ENCODE measurements at regions not wholly inside any gene's neighbourhood (a gene's known extent, or its start where the extent isn't known, plus 50 kb on each side); places are given as distances from the start of the nearest gene placed in this dataset.
"Not testable (repeated sequence)": the region's sequence is repeated elsewhere in the genome, so short reads cannot be mapped to it uniquely, and the experiment has no call there.

DNA sequence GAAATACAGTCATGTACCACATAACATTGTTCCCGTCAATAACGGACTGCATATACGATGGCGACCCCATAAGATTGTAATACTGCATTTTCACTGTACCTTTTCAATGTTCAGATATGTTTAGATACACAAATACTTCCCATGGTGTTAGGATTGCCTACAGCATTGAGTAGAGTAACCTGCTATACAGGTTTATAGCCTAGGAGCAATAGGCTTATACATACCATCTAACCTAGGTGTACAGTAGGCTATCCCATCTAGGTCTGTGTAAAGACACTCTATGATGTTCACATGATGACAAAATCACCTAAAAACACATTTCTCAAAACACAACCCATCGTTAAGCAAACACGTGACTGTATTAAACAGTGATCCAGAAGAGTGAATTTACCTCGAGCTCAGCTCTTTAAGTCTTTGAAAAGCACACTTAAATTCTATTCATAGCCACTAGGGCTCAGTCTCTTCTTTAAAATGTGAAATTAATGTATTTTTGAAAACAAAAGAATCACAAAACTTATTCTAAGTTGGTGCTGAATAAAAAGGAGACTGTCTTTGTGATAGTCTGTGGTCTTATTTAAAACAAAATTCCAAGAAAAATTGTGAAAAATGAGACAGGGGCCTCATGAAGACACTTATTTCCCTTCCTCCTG, 239.1 kb upstream of the ARID2 start:
- no peak for DNase-seq

DNA sequence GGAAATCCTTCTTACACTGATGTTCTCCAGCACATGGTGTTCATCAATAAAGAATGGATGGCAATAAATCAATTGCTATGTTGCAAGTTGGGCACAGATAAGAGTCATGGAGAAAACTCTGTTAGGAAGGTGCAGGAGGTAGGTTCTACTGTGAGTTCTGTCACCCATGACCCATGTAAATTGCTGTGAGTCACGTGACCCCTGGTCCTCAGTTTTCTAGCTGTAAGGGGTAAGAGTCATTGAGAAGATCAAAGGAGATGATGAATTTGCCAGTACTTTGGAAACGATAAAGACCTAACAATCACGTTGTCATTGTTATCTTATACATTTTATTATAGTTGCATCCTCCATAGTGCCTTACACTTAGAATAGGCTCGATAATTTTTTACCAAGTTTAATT, 235.2 kb upstream of the ARID2 start:
- DNase-seq: no peak

- no peak for DNase-seq
Measured at GRCh38 chr12:45498645-45499044, 230.9 kb upstream of the ARID2 start.

DNA sequence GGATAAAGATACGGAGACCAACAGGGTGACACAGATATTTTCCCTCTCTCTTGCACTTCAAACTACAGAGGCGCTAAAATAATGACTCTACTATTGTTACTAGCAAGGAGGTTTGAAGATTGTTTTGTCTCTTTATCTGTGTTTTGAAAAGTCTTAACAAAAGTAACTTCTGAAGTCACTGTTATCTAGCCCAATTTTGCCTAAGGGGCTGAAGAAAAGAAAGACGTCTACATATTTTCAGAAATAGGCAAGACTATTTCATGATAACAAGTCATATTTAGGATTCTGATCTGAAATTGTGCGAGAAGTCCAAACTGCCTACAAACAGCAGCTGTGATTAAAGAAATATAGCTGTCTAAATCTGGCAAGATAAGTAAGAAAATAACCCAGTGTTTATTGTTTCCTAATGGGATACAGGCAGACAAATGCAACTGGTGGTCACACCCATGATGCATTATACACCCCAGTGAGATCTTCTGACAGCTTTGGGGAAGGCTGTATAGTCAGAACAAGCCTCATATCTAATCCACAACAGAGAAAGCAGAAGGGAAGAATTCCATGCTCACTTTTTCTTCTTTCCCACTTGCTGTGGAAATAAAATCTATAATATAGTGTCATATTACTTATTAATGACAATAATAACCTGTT, 226.9 kb upstream of the ARID2 start:
- no peak for DNase-seq

- no peak for DNase-seq
Measured at GRCh38 chr12:45503899-45504298, 225.6 kb upstream of the ARID2 start.

- no peak for DNase-seq
Measured at GRCh38 chr12:45504316-45505010, 225.0 kb upstream of the ARID2 start.

DNA sequence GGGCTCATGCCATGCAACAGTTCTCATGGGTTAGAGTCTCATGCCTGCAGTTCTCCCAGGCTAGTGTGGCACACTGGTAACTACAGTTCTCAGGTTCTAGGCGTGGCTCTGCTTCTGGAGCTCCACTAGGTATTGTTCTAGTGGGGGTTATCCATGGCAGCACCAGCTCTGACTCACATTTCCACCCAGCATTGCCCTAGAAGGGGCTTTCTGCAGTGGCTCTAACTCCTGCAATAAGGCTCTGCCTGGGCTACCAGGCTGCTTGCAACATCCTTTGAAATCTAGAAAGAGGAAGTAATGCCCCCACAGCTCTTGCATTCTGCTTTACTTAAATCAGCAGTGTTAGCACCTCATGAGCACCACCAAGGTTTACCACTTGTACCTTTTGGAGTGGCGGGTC, 220.3 kb upstream of the ARID2 start:
- DNase-seq: no peak

DNA sequence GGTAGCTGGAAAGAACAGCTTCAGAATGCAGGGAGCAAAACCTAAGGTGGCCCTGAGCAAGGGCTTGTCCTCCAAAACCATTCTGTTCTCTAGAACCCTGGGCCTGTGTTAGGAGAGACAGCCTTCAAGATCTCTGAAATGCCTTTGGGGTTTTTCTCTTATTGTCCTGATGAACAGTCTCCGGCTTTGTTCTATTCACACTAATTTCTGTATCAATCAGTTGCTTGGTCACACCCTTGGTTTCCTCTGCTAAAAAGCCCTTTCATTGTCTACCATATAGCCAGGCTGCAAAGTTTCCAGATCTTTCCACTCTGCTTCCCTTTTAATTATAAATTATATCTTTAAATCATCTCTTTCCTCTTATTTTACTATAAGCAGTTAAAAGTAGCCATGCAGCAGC, 219.9 kb upstream of the ARID2 start:
- no peak for DNase-seq

DNA sequence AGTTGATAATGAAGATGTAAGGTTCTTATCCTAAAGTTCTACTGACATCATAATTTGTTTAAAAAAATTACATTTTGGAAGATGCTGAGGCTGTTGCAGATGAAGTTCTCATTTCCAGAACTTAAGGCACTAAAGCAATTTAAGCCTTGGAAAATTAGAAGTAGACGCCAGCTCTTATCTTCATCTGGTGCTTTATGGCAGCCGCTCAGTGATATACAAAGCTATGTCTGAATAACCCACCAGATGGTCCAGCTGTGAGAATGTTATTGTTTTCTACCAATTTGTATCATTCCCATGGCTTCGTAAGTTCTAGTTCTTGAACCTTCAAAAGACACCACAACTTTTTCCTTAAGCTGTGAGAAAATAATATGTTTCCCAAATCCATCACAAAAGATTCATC, 212.1 kb upstream of the ARID2 start:
- DNase-seq: no peak

GRCh38 chr12:45518291-45519235, 210.9 kb upstream of the ARID2 start:
- DNase-seq: no peak

GRCh38 chr12:45522227-45522626, 207.3 kb upstream of the ARID2 start:
- DNase-seq: no peak

DNA sequence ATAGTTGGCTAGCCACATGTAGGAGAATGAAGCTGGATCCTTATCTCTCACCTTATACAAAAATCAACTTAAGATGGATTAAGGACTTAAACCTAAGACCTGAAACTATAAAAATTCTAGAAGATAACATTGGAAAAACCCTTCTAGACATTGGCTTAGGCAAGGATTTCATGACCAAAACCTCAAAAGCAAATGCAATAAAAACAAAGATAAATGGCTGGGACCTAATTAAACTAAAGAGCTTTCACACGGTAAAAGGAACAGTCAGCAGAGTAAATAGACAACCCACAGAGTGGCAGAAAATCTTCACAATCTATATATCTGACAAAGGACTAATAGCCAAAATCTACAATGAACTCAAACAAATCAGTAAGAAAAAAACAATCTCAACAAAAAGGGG, 202.7 kb upstream of the ARID2 start:
- DNase-seq: not testable (repeated sequence)

DNA sequence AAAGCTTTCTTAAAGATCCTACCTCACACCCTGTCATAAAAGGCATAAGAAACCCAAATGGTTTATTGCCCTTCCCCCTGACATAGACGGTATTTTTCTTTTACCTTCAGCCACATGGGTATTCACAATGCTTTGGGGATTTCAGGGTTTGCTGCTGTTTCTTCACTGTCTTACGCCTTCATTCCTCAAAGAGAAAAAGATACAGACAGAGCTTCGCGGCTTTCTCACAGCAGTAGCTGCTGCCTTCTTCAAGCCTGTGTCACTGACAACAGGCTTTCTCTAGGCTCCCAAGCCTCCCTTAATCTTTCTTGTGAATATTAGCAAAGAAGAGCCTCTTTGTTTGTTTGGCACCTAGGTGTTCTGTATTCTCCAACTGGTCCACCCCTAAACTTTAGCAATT, 197.4 kb upstream of the ARID2 start:
- DNase-seq: no peak

DNA sequence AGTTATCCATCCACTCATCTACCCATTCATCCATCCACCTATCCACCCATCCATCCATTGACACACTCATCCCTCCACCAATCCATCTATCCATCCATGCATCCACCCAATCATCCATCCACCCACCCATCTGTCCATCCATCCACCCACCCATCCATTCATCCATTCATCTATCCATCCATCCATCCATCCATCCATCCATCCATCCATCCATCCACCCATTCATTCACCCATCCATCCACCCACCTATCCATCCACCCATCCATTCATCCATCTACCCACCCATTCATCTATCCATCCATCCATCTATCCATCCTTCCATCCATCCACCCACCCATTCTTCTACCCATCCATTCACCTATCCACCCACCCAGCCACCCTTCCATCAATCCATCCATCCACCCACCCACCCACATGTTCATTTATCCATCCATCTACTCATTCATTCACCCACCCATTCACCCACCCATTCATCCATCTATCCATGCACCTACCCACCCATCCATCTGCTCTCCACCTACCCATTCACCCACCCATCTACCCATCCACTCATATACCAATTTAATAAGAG, 193.8 kb upstream of the ARID2 start:
- DNase-seq: no peak

DNA sequence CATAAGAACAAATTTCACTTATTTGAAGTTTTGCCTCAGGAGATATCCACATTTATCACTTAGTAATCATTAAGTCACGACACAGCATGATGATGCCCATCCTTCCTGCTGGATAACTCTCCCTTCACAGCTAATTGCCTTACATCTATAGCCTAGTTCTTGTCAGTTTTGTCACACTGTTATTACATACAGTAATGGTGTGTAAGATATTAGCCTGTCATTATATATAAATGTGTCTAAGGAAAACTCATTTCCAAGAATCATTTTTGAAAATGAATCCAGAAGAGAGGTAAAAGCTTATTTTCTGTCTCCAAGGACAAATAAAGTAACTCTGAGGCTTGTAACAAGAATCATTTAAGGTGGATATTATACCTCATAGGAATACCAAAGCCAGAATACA, 193.2 kb upstream of the ARID2 start:
- no peak for DNase-seq

- no peak for DNase-seq
Measured at GRCh38 chr12:45540661-45541341, 188.7 kb upstream of the ARID2 start.

DNA sequence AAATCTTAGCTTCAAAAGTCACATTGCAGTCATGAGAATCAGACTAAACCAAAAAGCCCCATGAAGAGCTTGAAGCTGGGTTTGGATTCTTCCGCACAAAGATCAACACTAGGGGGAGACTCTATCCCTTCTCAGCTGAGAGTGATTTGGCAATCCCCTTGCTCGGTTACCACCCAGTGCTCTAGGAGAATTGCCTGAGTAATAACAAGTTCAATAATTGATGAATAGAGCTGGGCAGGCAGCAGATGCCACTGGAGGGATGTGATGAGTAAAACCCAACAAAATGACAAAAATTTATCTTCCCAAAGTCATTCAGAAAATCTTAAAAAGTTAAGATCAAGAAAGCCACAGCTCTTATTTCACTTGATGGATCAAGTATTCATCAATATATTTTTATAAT, 185.6 kb upstream of the ARID2 start:
- DNase-seq: peak; percentile 78

- DNase-seq: no peak
Measured at GRCh38 chr12:45546545-45546944, 183.0 kb upstream of the ARID2 start.

- DNase-seq: no peak
Measured at GRCh38 chr12:45547132-45547531, 182.4 kb upstream of the ARID2 start.

DNA sequence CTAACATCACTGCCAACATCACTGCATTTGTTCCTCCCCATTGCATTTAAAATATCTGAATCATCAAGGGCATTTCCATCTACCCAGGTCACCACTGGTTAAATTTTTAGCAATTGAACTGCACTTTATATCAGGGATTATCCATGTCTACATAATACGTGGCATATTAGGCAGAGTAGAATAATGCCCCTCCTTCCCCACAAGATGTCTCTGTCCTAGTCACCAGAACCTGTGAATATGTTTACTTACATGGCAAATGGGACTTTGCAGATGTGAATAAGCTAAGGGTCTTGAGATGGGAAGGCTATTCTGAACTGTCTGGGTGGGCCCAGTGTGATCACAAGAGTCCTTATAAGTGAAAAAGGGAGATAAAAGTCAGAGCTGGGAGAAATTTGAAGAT, 181.7 kb upstream of the ARID2 start:
- DNase-seq: no peak

- DNase-seq: no peak
Measured at GRCh38 chr12:45548426-45548825, 181.1 kb upstream of the ARID2 start.

DNA sequence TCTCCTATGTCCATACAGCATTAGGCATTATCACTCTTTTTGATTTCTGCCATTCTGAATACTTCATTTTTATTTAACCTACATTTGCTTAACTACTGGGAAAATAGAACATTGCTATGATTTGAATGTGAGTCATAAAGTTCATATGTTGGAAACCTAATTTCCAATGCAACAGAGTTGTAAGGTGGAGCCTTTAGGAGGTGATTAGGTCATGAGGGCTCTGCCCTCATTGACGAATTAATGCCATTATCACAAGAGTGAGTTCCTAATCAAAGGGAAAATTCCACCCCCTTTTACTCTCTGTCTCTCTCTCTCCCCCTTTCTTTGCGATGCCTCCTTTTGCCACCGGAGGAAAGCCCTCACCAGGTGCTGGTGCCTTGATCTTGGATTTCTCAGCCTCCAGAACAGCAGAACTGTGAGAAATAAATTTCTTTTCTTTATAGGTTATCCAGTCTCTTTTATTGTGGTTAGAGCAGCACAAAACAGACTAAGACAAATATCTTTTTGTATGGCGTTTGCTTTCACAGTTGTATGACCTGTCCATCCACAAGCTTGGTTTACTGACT, 180.1 kb upstream of the ARID2 start:
- no peak for DNase-seq
